RCC 7860 (cell line): ENCODE measurements at regions not wholly inside any gene's neighbourhood (a gene's known extent, or its start where the extent isn't known, plus 50 kb on each side); places are given as distances from the start of the nearest gene placed in this dataset.

Experiments used
- DNase-seq: peaks from one replicate; pipeline ENCODE4 v3.0.0-alpha.2; 2015; ENCODE audit warnings: low spot score
- FAIRE-seq: peaks from 2 replicates; lab custom pipeline; 2012; peaks lifted over from hg19 to GRCh38; lab: Jason Lieb, UNC

DNA sequence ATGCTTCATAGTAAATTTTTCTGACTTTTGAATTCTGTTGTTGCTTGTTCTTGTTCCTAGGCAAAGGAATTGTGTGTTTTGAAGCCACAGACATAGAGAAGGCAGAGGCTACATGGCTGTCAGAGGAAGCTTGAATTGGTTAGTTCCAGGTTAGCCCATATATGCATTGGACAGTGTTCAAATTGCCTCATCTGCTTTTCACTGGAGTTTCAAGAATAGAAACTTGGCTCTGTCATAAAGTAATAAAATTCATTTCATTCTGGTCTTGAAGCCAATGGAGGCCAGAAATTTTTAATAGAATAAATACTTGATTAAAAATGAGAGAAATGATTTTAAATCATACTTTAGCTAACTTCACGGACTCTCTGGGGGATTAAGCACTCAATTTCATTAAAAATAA lies 178.0 kb downstream of the YIPF5 start:
- FAIRE-seq (no peak), DNase-seq (no peak)

DNA sequence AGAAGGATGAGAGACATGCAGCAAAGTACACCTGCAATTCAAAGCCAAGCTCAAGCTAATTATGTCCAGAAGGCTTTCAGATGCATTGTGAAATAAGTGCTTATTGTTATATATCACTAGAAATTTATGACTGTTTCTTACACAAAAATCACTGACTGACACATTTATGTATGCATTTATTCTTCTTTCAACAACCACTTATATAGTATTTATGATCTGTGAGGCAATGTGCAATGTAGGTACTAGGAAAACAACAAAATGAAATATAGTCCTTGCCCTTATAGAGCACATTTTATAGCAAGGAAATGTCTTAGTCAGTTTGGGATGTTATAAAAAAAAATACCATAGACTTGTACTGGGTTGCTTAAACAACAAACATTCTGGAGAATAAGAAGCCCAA lies 167.6 kb downstream of the YIPF5 start:
- DNase-seq = no peak
- no peak for FAIRE-seq

DNA sequence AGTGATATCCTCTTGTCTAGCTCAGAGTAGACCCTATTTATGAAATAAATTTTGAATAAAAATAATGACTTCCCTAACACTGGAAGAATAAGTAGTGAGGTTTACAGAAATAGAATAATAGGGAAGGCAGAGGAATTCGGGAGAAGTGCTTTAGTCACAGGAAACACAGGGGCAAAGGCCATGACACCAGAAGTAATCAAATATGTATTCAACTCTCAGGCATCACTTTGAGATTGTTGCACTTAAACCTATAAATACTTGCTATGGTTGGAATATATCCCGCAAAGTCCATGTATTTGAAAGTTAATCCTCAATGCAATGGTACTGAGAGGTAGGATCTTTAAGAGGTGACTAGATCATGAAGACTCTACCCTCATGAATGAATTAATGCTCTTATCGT lies 166.8 kb downstream of the YIPF5 start:
- FAIRE-seq = no peak

DNA sequence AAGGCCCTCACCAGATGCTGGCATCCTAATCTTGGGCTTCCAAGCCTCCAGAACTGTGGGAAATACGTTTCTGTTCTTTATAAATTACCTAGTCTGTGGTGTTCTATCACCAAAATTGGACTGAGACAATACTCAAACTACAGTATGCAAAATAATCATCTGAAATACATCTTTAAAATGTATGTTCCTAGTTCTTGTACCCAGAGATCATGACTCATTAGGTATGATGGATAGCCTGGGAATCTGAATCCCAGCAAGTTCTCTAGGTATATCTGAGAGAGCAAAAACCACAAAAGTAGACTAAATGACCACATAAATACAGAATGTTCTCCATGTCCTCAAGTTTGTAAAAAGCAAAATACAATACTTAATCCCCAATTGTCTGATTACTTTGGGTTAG lies 166.3 kb downstream of the YIPF5 start:
- peak; percentile 36 for DNase-seq

More for the DNA sequence above, 166.8 kb downstream of the YIPF5 start:
- DNase-seq = no peak

DNA sequence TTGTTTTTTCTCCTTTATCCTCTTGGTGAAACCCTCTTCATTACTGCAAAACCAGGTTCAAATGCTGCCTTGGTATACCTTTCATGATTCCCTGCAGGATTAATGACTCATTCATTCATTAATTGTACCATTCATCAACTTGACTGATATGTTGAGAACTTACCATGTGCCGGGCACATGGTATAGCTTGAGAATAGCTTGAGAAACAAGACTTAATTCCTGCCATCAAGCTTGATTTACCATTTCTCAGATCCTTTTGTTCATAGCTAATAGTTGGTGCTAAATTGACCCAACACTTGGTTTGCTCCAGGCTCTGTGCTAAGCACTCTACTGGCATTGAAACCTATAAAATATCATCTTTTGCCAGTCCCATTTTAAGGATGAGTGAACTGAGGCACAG lies 165.7 kb downstream of the YIPF5 start:
- FAIRE-seq (no peak), DNase-seq (no peak)

More for the DNA sequence above, 166.3 kb downstream of the YIPF5 start:
- peak; percentile 50 for FAIRE-seq

DNA sequence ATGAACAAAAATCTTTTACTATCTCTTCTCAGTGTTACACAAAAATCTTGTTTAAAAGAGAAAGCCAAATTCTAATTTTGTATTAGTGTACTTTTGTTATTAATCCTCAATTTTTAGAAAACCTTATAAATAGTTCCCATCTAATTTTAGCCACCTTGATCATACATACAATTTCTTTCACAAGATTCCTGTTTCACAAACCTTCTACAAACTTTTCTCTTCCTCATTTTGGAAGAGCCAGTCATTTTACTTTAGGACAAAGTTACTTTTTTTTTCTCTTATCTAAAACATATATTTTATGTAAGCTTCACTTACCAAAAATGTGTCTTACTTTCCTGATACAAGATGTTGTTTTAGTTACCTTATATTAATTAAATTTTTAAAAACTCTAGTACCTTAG lies 161.3 kb downstream of the YIPF5 start:
- FAIRE-seq (no peak), DNase-seq (no peak)

DNA sequence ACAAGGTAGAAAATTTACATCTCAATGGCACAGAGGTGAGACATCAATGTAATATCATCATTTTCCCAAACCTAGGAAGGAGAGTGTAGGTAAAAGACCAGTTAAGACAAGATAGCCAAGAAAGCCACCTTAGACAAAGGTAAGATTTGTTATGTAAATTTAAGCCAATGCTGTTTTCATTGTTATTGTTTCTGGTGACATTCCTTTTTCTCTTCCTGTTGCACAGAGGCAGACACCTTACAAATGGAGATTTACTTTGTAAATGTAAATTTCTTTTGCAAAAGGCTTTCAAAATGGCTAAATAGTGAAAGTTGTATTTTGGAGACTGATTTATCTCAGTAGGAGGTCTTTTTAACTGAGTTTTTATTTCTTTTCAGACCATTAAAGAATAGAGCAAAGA lies 159.1 kb downstream of the YIPF5 start:
- FAIRE-seq (no peak), DNase-seq (no peak)

DNA sequence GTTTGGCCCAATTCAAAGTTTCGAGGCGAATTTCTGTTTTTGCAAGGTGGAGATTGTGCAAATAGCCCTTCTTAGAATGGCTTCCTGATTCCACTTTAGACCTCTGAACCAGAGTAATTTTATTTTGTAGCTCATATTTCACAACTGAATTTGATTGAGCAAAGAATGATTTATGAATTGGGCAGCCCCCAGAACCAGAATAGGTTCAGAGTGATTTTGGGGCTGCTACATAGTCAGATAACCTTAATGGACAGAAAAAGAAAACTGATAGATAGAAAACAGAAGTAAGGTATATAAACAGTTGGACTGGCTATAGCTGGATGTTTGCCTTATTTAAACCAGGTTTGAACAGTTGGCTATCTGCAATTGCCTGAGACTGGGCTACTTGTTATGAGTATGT lies 156.6 kb downstream of the YIPF5 start:
- FAIRE-seq (no peak), DNase-seq (no peak)

DNA sequence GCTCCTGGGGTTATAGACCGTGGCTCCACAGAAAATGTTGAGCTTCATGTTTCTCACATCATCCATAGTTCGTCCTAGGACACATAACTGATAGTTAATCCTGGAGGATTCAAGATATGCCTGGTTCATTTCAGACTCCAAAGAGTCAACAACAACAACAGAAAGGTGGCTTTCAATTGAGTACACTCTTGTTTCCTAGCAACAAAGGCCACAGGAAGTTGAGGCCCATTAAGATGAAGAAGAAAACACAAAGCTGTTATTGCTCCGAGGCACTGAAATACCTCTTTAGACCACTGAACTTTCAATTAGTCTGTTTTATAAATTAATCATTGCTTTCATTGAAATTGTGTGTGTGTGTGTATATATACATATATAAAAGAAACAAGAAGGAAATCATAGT lies 154.5 kb downstream of the YIPF5 start:
- no peak for FAIRE-seq

DNA sequence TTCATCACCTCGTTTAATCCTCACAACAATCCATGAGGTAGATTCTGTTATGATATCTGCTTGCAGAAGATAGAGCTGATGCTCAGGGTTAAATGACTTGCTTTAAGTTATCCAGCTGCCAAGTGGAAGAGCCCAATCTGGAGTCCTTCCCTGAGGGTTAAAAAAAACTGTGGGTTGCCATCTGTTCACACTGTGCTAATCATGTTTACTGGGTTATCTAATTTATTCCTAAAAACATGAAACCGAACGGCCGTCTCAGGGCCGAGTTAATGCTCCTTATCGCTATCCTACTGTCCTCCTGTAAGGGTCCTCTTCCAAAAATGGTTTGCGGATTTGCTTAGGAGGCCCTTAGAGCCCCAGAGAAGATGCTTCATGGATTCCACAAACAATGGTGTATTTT lies 153.3 kb downstream of the YIPF5 start:
- DNase-seq = no peak
- no peak for FAIRE-seq

More for the DNA sequence above, 154.5 kb downstream of the YIPF5 start:
- DNase-seq = no peak

DNA sequence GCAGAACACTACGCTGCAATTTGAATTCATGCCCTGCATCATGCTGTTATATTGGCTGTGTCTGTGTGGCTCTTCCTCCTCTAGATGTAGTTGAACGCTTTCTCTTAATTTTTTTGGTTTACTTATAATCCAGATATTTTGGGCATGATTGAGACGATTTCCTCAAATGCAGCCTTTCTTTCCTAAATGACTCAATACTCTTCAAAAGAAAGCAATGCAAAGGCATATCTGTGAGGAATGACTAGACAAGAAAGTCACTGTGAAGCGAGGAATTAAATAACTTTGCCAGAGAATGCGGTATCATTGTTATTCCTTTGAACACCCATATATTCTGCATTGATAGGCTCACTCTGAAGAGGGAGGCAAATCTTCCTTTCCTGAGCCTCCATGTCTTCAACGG lies 152.8 kb downstream of the YIPF5 start:
- DNase-seq (no peak), FAIRE-seq (no peak)

DNA sequence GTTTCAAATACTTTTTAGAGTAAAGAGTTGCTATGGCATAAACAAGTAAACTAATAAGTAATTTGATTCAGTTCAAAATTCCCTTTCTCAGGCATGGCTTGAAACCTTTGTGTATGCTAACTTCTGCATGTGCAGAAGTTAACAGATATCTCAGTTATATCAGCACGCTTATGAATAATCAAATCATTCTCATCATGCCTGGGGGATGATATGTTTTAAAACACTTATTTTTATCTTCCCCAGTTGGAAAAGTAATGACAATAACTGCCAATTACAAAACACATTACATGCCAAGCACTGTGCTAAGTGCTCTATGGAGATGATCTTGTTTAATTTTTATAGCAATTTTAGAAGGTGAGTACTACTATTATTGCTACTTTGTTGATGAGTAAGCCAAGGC lies 146.4 kb downstream of the YIPF5 start:
- no peak for DNase-seq
- no peak for FAIRE-seq

DNA sequence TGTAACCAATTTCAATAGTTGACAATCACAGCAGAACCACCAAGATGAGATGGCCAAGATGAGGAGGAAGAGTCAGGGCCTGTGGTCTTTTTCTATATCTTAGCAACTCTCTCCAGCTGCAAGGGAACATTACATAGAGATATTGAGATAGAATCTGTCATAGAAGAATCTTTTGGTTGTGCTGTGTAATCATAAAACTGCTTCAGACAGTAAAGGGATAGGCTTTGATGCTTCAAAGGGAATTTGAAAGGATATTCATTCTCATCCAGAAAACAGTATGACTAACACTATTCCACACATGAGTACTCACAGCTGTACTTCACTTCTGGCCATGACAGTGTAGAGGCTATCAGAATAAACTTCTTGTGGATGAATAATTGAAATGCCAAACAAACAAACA lies 145.9 kb downstream of the YIPF5 start:
- FAIRE-seq (no peak), DNase-seq (no peak)

DNA sequence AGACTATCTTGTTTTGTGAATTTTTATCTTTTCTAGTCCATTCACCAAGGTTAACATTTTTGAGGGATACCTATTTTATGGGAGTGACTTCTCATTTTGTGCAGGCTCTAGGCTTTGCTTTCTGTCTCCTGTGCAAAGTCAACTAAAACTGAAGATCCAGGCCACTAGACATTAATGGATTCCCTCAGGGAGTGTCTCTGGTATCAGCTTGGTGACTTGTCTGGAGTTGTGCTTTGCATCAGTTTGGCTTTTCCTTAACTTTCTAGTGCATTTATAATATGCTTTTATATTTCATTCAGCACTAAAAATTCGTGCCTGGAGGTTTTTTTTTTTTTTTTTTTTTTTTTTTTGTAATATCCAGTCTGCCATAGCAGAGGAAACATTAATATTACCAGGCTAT lies 144.2 kb downstream of the YIPF5 start:
- DNase-seq (no peak), FAIRE-seq (no peak)

DNA sequence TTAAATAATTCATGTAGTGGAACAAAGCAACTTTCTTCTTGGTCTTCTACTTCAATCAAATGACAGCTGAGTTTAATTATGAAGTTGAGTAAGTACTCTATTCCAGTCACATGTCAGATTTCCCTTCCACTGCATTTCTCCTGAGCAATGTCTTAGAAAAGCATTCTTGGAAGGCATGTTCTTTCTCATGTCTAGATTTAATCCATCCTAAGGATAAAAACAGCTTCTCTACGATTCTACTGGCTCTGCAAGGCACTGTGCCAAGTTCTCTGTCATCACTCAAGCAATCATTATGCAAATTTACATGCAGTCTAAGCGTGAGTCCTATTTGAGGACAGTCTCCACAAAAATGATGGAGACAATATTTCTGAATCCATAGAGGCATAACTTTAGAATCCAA lies 142.4 kb downstream of the YIPF5 start:
- FAIRE-seq (no peak), DNase-seq (no peak)

DNA sequence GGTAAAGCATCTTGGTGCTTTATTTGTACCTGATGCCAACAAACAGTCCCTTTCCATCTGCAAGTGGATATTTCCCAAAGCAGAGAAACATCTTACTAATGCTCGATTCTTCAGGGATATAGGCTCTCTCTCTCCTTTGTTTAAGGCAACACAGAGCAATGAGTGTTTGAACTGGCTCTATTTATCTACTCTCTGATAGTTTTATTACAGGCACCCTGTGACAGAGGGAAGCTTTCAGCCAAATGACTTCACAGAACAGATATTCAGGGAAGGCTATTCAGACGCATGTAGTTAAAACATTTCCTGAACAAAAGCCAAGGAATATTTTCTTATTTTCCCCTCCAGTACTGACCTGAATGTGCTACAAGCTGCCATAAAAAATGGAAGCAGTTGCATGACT lies 141.8 kb downstream of the YIPF5 start:
- DNase-seq = no peak

DNA sequence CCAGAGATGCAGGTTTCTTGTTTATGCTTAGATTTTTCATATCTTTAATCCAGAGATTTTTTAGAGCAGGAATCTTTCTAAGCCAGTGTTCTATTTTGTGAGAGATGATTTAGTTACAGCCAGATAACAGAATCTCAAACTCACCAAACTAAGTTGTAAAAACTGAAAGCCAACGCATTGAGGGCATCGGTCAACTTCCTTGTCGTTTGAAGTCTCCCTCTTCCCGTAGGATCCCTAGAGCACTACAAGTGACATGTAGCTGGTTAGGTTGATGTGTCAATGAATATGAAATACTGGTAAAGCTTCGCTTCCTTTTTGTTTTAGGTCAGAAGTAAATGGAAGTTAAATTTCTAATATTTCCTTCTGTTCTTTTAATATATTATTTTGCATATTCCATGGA lies 139.6 kb downstream of the YIPF5 start:
- FAIRE-seq (no peak), DNase-seq (no peak)

More for the DNA sequence above, 141.8 kb downstream of the YIPF5 start:
- no peak for FAIRE-seq

DNA sequence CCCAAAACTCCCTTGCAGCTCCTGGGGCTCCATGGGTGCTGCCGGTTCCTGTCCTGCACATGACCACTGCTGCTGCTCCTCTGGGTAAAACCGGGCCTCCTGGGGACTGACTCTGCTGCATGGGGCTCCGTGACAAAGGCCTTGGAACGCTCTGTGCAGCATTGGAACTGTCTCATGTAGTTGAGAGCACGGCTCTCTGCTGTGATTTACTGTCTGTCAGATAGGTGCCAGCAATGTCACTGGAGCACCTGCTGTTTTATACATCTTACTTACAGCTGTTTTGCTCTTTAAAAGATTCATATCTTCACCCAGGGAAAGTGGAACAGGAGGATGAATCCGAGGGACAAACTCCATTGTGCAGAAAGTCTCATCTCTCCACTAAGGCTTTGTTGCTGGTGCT lies 138.1 kb downstream of the YIPF5 start:
- FAIRE-seq (no peak), DNase-seq (no peak)

DNA sequence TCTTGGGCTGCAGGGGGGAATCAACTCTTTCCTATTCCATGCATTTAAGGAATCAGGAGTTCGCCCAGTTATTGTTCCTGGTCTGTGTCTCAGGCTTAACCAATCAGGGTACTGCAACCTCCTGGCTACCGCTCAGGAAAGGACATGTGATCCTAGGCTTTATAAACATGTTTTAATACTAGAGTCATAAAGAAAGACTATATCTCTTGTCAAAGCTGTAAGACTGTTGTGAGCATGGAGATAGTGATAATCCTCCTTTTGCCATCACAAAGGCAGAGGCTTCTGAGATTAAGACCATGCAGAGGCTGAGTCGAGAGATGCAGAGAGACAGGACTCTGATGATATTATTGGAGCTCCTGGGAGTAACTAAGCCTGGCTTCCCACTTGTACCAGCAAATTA lies 137.0 kb downstream of the YIPF5 start:
- FAIRE-seq (no peak), DNase-seq (no peak)

DNA sequence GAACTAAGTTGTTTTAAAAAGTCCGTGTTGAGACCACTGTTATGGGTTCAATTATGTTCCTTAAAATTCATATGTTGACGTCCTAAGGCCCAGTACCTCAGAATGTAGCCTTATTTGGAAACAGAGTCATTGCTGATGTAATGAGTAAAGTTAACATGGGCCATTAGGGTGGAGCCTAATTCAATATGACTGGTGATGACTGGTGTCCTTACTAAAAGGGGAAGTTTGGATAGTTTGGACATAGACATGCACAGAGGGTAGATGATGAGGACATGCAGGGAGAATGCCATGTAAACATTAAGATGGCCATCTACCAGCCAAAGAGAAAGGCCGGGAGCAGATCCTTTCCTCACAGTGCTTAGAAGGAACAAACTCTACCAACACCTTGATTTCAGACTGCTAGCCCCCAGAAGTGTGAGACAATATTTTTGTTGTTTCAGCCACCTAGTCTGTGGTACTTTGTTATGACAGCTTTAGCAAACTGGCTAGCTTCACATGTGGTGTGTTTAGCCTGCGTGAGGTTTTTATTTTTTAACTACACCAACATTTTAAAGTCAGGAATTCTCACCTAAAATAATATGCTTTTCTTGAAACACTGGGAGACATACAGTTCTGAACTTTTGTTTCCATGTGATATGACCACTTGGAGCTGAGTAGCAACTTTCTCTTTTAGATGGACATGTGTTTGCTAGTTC lies 135.3 kb downstream of the YIPF5 start:
- FAIRE-seq (no peak), DNase-seq (no peak)

DNA sequence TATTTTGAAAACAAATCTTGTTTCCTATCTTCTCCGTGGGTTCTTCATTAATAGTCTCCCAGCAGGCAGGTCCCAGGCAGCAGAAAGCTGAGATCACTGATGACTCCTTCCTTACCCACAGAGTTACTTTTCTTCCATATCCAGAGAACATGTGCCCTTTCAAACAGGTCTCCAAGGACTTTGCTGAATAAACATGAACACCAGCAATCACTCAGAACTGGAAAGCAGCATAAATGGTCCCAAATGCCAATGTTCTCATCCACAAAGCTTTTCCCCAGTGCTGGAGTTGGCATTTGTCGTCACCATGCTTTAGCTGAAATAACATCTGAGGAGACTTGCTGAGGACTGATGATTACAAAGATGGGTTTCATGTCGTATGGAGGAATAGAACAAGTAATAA lies 134.0 kb downstream of the YIPF5 start:
- DNase-seq (no peak), FAIRE-seq (no peak)

DNA sequence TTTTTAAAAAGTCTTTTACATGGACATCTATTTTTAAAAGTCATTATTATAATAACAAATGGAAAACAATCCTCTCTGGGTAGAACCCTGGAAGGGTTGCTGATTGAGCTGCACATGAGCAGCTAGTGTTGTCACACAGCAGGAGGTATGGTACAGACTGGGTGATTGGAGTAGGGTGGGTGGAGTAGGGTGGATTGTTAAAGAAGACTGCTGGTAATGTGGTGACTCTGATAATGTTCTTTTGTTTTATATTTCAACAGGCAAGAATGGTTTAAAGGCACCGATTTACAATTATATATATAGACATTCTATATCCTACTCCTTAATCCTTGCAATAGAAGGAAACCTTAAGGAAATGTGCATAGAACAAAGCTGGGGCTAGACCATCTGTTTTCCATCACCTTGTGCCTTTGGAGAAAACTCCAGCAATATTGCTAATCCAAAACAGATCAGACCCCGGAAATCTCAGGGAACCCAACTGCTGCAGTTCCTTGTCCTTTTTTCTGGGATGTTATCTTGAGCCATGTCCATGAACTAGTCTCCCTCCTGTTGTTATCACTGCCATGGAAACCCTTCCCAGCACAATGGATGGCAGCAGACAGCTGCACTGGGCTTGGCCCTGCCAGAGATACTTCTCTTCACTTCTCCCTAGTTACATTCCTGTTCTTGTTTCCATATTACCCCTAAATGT lies 129.7 kb downstream of the YIPF5 start:
- FAIRE-seq = no peak
- no peak for DNase-seq

DNA sequence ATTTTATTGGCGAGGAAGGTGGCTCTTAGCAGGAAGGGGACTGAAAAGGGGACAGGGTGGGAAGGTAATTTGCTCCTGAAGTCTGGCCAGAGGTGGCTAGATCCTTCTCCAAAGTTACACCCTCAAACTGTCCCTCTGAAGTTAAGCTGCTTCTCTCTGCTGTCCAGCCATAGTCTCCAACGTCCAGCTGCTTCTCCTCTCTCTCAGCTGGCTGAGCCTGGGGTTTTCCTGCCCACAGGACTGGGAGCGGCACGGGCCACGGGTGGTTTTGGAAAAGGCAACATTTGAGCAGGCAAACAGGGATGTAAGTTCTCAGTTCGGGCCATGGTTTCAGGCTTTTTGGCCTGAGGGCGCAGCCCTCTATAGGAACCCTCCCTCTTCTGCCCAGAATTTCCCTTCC lies 128.3 kb downstream of the YIPF5 start:
- FAIRE-seq = no peak
- no peak for DNase-seq
